MM.1S (cell line): ENCODE measurements at regions not wholly inside any gene's neighbourhood (a gene's known extent, or its start where the extent isn't known, plus 50 kb on each side); places are given as distances from the start of the nearest gene placed in this dataset.

ENCODE experiments used
- EZH2 ChIP-seq: fragments of 300-600 bp; sonication (generic); optimal IDR thresholded peaks from 2 replicates; pipeline ENCODE3; 2017; ENCODE audit warnings: low read depth, mild to moderate bottlenecking, antibody characterized with exemption, low read length, mixed read lengths
- EZH2phosphoT487 ChIP-seq: fragments of 300-600 bp; sonication (generic); IDR thresholded peaks from 2 replicates; pipeline ENCODE4 v1.6.1; 2018; ENCODE audit warnings: antibody characterized with exemption, low read length
- TF ChIP-seq, protein P1 (sequence below): fragments of 300-600 bp; sonication (generic); IDR thresholded peaks from 2 replicates; pipeline ENCODE4 v1.5.1; 2016; ENCODE audit warnings: antibody characterized with exemption, low read length, mixed read lengths

DNA sequence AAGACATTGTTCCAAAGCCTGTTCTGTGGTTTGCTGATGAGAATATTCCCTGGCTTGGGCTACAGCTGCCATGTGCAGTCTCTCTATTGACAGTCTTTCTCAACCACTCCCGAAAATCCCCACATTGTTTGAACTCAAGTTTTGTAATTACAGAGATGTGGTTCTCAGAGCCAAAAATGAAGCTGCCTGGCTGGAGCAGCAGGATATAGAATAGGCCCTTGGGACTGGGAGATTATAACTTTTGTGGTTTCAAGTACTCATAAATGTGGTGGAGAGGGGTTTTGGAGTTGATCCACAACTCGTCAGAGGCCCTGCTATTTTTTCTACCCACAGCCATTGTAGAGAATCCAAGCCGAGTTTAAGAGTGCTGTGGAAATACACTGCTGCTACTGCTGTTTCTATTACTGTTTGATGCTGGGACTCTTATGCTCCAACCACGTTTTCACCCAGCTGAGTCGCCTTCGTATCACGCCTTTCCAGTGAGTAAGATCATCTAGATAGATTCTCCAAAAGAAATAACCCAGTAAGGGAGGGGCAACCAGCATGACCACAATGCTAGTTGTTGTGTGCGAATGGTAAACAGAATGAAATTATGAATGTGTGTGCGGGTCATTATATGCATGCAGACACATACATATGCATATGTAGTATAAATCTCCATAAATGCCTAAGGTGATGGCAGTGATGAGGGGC, 57.1 kb upstream of the ATXN3L start:
- TF ChIP-seq EZH2: no peak
- TF ChIP-seq, protein P1, sequence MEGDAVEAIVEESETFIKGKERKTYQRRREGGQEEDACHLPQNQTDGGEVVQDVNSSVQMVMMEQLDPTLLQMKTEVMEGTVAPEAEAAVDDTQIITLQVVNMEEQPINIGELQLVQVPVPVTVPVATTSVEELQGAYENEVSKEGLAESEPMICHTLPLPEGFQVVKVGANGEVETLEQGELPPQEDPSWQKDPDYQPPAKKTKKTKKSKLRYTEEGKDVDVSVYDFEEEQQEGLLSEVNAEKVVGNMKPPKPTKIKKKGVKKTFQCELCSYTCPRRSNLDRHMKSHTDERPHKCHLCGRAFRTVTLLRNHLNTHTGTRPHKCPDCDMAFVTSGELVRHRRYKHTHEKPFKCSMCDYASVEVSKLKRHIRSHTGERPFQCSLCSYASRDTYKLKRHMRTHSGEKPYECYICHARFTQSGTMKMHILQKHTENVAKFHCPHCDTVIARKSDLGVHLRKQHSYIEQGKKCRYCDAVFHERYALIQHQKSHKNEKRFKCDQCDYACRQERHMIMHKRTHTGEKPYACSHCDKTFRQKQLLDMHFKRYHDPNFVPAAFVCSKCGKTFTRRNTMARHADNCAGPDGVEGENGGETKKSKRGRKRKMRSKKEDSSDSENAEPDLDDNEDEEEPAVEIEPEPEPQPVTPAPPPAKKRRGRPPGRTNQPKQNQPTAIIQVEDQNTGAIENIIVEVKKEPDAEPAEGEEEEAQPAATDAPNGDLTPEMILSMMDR: no peak
- TF ChIP-seq EZH2phosphoT487: no peak
